ENCODE measurements at regions not wholly inside any gene's neighbourhood (a gene's known extent, or its start where the extent isn't known, plus 50 kb on each side); places are given as distances from the start of the nearest gene placed in this dataset.

DNA sequence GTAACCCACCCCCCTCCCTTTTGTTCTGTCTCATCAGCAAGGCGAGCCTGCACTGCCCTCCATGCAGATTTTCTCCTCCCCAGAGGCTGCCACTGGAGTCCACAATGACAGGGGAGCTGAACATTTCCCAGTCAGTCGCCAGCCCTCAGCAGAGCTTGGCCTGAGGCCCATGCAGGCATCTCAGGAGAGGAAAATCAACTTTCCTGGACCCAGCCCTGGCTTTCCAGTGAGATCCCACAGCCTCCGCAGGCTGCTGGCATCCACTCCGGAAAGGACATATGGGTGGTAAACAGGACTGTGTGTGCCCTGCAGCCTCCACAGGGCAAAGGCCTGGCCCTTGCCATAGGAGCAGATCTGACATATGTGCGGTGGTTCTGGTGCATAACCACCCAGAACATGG lies 253.8 kb downstream of the TNS1 start:
- no peak for DNase-seq (ENCODE audit: low spot score)

DNA sequence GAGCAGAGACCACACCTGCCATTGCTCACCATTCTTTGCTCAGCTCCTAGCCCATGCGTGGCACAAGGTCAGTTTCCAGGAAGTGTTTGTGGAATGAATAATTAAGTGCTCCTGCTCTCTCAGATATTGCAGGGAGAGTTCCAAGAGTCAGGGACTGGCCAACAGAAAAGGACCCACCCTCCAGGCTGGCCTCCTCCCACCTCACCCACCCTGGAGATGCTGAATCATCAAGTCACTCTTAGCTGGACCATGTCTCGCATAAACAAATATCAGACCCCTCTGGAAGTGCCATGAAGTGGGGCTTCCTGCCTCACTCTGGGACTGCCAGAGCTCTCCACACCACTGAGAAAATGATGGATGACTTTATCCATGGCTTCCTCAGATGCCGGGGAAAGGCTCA lies 256.0 kb downstream of the TNS1 start:
- DNase-seq (ENCODE audit: low spot score): no peak

DNA sequence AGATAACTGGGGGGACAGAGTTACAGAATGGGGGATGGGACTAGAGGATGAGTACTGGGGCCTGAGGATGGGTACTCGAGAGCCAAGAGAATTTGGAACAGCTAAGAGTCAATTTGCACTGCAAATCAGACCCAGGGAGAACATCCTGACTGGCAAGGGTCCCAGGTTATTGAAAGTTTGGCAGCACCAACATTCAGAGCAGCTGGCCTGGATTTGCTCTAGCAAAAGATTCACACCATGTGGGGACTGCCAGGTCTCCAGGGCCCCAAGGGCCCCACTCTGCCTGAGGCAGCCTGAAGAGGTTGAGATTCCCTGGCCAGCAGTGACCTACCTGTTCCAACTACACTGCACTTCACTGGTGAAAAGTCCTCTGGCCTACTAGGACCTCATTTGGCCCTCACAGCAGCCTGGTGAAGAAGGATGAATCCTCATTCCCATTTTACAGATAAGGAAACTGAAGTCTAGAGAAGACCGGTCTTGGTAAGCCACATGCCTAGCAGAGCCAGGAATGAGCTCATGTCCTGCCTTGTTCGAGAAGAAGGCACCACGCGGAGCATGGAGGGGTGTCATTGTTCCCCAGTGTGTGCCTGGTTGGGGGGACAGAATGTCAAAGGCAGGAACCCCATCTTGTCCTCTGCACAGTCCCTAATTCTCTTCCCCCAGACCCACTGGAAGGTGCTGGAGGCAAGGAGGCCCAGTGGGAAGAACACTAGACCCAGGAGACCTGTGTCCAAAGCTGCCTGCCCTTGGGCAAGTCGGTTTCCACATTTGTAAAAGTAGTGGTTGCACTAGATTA lies 258.6 kb downstream of the TNS1 start:
- DNase-seq (ENCODE audit: low spot score): no peak

DNA sequence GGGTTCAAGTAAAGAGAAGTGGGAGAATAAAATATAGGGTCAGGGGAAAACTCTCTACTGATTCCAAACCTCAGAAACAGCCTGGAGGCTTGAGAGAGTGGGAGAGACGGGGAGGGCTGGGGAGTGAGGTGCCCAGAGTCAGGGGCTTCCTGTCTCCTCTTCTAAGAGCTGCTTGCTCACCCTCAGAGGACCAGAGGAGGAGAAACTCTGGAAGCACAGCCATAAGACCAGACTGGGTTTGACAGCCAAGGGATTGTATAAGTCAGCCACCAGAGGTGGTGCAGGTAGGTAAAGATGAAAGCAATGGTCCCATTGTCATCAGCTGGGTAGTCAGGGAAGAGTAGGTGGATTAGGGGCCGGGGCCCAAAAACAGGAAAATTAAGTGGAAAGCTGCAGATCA lies 259.4 kb downstream of the TNS1 start:
- DNase-seq (ENCODE audit: low spot score): no peak

DNA sequence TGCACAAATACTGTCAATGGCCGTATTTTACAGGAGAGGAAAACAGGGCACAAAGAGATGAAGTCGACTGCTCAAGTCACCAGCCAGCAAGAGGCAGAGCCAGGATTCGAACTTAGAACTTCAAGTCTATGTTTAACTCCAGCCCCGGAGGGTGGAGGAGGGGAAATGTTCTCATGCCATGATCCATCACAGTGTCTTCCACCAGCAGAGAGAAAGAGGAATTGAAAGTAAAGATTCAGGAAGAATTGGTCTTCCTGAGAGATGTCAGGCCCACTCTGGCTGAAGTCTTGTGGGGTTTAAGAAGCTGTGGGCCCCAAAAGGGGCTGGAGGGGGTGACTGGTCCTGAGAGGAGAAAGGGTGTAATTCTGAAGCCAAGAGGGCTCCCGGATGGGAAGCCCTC lies 260.0 kb downstream of the TNS1 start:
- DNase-seq (ENCODE audit: low spot score): no peak

DNA sequence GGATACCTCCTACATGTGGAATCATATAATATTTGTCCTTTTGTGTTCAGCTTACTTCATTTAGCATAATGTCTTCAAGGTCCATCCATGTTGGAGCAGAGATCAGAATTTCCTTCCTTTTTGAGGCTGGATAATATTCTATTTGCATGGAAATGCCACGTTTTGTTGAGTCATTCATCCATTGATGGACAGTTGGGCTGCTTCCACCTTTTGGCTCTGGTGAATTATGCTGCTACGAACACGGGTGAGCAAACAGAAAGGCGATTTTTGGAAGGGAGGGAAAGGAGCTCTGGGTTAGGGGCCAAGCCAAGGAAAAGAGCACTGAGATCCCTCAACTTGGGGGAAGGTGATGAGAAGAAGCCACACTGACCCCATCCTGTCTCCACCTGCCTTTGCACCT lies 260.5 kb downstream of the TNS1 start:
- no peak for DNase-seq (ENCODE audit: low spot score)

DNA sequence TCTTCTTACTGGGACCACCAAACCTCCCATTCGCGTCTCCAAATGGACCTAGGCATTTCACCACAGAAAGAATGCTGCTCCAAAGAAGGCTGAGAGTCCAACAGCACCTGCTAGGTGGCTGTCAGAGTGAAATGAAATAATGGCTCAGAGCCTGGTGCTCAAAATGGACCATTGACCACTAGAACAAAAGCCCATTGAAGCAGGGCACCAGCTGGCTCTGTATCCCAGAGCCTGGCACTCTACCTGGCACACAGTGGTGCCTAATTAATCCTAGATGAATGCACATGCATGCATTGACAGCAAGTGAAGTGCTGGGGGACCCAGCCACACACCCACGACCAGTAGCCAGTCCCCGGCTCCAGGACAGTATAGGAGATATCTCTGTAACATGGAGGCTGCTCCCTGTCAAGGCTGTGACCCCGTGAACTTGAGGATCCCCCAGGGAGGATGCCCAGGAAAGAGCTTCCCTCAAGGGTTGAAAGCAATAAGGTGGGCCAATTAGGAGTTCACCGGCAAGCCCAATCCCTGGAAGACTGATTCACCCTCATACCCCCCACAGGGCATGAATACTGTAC lies 261.3 kb downstream of the TNS1 start:
- DNase-seq (ENCODE audit: low spot score): no peak

DNA sequence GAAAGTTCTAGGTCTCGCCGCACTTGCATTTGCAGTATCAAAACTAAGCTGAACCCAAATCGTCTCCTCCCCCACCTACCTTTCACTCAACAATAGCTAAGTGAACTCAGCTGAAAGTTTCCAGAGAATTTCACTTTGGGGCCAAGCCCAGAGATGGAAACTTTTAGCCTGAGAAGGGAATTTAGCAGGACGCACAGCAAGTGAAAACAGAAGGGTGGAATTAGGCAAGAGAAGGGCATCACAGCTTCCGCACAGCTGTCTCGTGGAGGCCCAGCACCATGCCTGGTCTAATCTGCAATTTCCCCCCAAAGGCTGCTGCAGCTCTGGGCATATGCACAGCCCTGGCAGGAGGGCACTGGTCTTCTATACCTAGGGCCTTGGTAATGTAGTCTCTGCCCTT lies 262.0 kb downstream of the TNS1 start:
- DNase-seq (ENCODE audit: low spot score): no peak

DNA sequence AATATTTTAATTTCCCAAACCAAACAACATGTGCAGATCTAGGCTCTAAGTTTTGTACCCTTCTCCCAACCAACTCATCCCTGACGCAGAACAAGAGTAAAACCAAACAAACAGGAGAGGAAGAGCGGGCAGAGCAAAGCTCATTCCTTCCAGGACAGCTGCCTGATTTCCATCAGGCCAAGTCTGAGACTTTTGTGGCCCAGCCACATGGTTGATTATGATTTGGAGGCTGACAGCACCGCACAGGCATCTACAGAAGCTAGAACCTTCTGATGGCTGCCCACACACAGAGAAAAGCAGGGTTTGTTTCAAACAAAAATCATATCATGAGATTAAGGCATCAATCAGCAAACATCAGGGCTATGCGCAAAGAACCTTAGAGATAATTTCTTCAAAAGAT lies 262.6 kb downstream of the TNS1 start:
- DNase-seq (ENCODE audit: low spot score): no peak

DNA sequence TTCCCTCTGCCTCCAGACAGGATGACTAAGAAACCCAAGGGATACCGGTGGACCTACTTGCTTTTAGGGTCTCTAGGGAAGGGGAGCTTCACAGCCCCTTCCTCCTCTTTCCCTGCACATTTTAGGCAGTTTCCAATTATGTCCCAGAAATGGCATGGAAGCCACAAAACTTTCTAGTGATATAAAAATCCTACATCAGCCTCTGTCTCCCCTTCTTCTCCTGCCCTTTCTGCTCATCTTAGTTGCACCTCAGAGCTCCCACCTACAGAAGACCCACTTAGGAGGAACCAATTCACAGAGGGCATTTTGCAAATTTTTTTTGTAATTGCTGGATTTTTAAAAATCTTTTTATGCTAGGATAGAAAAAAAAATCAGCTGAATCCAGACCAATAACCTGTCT lies 263.1 kb downstream of the TNS1 start:
- DNase-seq (ENCODE audit: low spot score): no peak

DNA sequence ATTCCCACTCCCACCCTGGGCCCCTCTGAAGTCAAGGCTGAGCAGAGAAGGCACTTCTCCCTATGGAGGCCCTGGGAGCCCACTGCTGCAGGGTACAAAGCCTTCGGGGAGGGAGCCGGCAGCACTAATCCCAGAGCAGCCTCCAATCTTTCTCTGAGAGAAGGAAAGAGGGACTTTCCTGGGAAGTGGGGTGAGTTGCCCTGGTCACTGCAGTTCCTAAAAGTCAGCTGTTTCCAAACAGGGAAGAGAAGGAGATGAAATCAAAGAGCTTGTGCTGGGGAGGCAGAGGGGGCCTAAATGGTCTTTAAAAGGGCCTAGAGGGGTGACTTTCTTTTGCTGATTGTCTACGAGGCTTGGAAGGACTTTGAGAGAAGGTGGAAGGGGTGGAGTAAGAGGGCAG lies 264.7 kb downstream of the TNS1 start:
- no peak for DNase-seq (ENCODE audit: low spot score)

DNA sequence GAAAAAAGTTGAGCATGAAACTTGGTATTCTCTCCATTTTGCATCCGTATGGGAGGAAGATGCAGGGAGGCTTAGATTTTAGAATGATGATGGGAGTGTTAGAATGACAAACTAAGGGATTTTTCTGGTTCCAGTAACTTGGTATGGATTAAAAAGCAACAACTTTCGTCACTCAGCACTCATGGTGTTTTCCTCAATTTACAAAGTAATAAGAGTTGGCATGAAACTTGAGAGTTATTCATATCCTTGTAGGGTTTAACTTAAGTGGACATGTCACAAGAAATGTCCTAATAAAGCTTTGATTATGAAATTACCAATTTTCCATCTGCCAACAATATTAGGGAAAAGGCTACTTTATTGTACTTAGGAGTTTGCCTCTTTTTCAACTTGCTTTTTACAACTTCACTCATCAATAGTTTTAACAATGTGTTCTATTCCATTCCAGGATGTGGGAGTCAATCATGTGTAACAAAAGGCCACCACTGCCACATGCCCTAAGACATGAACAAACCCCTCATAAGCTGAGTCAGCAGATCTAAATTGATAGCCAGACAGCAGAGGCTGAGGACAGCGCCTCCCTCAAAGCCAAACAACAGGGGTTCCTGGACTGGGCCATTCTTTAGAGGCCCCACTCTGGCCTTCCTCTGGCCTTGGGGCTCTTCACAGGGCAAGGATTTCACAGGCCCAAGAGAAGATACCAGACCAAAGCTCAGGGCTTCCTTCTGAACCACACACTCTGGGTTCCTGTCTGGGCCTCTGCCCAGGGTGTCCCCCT lies 265.8 kb downstream of the TNS1 start:
- no peak for DNase-seq (ENCODE audit: low spot score)

DNA sequence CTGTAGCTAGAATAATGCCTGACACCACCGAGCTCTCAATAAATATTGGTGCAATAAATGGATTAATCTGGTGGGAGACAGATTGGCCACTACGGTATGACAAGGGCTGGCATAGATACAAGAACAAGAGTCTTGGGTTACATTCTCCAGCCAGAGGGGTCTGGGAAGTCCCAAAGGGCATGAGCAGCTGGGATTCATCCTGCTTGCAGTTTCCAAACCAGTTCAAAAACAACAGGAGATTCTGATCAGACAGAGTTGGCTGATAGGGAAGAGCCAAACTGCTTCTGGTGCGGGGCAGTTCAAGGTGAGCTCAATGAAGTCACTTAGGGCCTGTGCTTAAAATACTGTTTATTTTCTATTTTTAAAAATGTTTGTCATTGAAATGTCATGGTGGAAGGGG lies 266.9 kb downstream of the TNS1 start:
- no peak for DNase-seq (ENCODE audit: low spot score)

DNA sequence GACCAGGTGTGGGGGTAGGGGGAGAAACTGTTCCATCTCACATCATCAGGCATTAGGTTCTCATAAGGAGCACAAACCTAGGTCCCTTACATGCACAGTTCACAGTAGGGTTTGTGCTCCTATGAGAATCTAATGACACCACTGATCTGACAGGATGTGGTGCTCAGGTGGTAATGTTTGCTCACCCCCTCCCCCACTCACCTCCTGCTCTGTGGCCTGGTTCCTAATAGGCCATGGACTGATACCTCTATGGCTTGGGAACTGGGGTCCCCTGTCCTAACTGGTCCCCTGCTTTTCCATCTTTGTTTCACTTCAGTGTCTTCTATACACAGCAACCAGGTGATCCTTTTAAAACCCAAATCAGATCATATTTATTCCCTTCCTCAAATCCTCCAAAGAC lies 267.8 kb downstream of the TNS1 start:
- no peak for DNase-seq (ENCODE audit: low spot score)

DNA sequence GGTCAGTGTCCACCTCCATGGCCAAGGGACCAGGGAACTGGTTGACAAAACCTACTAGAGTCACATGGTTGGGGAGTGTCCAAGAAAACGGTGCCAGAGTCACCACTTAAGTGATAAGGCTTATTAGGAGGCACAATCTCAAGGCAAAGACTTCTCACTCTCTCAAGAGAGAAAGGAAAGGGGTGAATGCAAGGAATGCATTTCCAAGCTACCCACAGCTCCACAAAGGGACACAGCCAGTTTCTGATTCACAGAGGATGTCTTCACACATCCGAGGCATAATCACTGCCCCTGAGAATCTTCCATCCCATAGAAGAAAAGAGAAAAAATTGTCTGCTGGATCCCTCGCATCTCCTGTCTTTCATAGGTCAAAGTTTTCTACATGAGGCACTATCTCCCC lies 269.3 kb downstream of the TNS1 start:
- no peak for DNase-seq (ENCODE audit: low spot score)

DNA sequence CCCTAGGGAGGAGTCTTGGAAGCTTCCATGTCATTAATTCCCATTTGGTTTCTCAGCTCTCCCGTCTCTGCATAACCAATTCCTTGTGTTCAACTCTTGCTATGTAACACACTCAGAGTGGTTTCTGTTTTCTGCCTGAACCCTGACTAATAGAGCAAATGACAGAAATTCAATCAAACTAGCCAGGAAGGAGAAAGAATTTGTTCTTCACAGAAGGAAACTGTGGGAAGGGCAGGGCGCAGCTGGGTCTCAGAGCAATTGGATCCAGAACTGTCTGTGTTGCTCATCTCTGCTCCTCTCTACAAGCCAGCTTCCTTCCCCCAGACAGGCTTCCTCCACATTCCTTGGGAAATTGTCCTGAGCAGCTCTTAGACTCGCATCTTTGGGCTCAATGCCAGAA lies 269.8 kb downstream of the TNS1 start:
- DNase-seq (ENCODE audit: low spot score): no peak

DNA sequence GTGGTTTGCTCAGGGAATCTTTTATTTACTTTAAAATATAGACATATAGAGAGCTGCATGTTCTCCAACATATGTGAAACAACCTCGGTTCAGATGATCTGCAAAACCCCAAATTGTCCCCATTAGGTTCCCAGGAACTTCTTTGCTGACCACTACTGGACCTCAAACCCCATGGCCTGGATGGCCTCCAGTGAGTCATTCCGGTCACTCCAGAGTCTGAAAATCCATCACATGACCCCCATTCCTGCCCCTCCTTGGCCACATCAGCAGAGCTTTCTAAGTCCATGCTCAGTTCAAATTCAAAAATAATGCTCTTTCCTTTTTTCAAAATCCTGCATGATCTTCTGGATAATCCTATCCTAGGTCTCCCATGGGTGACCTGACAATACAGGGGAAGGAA lies 271.0 kb downstream of the TNS1 start:
- no peak for DNase-seq (ENCODE audit: low spot score)

DNA sequence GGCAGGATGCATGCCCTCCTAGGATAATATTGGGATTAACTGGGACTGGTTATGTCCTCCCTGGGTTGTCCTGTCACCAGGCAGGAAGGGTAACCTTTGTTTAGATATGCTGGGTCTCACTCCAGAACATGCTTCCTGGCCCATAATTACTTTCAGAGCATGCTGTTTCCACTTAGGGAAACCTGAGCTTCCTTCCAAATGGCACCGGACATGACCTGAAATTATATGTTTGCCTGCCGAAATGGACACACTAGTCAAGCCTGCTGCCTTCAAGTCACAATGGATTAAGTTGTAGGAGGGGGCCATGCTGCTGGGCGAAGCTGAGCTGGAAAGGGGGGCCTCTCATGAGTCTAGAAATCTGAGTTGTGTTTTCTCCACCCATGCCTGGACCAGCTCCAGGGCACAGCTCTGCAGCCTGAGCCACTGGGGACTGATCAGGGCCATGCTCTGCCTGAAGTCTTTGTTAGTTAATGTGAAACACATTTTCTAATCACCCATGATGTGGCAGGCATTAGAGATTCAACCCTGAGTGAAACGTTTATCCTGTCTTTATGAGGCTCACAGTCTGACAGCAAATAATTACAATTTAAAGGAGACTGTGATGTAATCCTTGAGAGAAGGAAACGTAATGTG lies 273.3 kb downstream of the TNS1 start:
- DNase-seq (ENCODE audit: low spot score): no peak

DNA sequence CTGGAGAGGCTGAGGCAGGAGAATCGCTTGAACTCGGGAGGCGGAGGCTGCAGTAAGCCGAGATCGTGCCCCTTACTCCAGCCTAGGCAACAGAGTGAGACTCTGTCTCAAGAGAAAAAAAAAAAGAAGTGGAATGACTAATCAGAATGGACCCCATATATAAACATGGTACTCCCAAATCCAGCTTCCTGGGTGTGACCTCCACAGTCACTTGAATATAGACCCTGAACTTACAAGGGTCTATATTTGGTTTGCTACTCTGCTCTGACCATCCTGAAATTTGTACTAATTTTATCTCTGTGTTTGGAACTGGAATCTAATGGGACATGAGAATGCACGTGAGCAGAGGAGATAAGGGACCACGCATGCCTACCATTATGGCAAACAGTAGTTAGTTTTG lies 275.0 kb downstream of the TNS1 start:
- no peak for DNase-seq (ENCODE audit: low spot score)

DNA sequence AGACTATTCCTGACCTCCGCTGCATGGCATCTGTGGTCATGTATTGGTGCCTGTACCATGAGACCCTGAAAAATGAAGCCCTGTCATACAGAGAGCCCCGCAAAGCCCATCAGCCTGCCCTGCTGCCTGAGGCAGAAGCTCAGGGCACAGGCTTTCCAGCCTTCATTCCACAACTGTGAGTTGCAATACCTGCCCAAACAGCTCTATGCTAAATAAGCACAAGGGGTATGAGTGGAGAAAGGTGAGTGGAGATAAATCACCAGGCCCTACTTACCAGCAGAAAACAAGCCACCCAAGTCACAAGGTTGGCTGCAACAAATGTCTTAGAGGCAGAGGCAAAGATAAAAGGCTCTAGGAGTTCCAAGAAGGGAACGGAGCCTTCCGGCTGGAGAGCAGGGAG lies 277.4 kb downstream of the TNS1 start:
- DNase-seq (ENCODE audit: low spot score): no peak

DNA sequence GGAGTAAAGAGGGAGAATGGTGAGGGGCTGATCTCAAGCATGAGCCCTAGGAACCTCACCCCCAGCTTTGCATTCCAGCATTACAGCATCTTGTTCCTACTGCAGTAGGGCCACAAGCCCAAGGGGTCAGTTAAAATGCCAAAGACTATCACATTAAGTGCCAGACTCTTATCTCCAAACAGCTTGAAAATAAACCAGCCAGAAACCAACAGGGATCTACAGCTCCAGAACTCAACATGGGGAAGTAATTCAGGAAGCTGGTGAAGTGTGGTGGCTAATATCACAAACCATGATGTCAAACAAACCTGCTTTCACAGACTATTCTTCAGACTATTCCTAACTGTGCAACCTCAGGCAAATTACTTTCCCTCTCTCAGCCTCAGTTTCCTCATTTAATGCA lies 278.3 kb downstream of the TNS1 start:
- no peak for DNase-seq (ENCODE audit: low spot score)

DNA sequence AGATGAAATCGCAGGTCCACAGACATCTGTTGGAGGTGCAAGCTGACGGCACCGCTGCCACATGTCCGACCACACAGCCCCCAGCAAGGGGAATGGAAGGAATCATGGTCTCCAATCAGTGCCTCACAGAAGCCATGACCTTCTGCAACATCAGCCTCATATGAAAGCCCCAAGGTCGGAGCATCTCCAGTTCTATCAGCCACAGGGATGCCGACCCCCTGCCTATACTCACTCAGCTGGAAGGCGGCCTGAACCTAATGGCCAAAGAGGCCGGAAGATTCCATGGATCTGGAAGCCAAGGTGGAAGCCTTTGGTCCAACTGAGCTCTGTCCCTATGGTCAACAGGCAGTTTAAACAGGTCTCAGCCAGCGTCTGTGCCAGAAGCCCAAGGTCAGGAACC lies 278.8 kb downstream of the TNS1 start:
- DNase-seq (ENCODE audit: low spot score): no peak

DNA sequence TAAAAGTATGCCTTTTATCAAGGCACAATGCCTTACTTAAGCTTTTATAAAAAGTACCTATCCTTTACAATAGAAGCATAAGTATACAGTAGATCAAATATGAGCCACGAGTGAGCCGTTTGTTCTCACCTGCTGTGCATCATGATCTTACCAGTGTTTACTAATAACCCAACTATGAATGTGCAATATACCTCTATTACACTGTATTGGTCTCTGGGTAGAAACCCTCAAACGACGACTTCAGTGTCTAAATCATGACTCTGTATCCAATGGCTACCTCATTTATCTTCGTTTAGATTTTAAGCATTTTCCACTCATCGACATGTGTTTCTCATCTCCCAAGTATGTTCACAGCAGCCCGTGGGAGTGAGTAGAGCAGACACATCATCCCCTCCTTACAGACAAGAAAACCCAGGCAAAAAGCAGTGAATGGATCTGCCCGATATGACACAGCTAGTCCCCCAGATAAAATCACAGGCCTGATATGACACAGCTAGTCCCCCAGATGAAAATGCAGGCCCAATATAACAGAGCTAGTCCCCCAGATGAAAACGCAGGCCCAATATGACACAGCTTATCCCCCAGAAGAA lies 279.8 kb downstream of the TNS1 start:
- no peak for DNase-seq (ENCODE audit: low spot score)

Measured in kidney capillary endothelial cell (primary cell).